Sigmoid colon (tissue), 4 donors: ENCODE measurements at regions not wholly inside any gene's neighbourhood (a gene's known extent, or its start where the extent isn't known, plus 50 kb on each side); places are given as distances from the start of the nearest gene placed in this dataset.

Experiments used
- CTCF ChIP-seq, 4 experiments: fragments of 450-650 bp in 3 of 4; fragments of 200-600 bp in 1 of 4; IDR thresholded peaks; one replicate each; pipeline ENCODE4 v1.5.1; 2016 to 2019; ENCODE audit warnings: antibody characterized with exemption in 4 of 4, mild to moderate bottlenecking in 3 of 4, moderate library complexity in 2 of 4
- POLR2A ChIP-seq, 2 donors: fragments of 450-650 bp; IDR thresholded peaks; one replicate each; pipeline ENCODE4 v1.6.1; 2016; ENCODE audit warnings: antibody characterized with exemption in 2 of 2, mild to moderate bottlenecking in 2 of 2, moderate library complexity in 2 of 2
- POLR2AphosphoS5 ChIP-seq, 4 donors: sonication (generic); formaldehyde crosslinking; IDR thresholded peaks; one replicate each; pipeline ENCODE4 v1.6.1; 2017; ENCODE audit warnings: antibody characterized with exemption in 4 of 4

DNA sequence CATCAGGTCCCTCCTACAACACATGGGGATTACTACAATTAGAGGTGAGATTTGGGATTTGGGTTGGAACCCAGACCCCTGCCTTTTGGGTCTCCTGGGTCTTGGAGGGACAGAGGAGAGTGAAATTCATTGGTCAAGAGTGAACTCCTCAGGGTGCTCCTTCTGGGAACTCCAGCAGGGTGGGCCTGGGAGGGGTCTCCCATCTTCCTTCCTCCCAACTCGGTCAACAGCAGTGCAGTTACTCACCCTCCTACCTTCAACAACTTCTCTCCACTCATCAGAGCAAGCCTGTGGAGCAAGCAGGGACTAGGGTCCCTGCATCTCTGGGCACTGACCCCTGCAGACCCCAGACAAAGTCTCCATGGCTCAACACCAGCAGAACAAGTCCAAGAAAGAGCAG is 89.3 kb upstream of the TMPRSS2 start:
- TF ChIP-seq POLR2A (IDR thresholded peaks at IDR 0.05) (no peak), CTCF (IDR thresholded peaks at IDR 0.05) (no peak), POLR2AphosphoS5 (IDR thresholded peaks at IDR 0.05) (no peak)
